Neuronal stem cell (in vitro differentiated cells): ENCODE measurements at regions not wholly inside any gene's neighbourhood (a gene's known extent, or its start where the extent isn't known, plus 50 kb on each side); places are given as distances from the start of the nearest gene placed in this dataset.

Experiments
- DNase-seq: peaks from one replicate; pipeline ENCODE4 v3.0.0-alpha.2; 2013; ENCODE audit warnings: low spot score
- H2AFZ ChIP-seq: one replicate; pipeline ENCODE4 v1.6.1; 2013; ENCODE audit warnings: mild to moderate bottlenecking, low read length, inconsistent platforms
- H2AK5ac ChIP-seq: 2 replicates; pipeline ENCODE4 v1.6.1; 2013; ENCODE audit warnings: low read depth, mild to moderate bottlenecking, inconsistent platforms, low read length, moderate library complexity, mixed read lengths
- H2BK120ac ChIP-seq: 2 replicates; pipeline ENCODE4 v1.6.1; 2013; ENCODE audit warnings: low read depth, mild to moderate bottlenecking, inconsistent platforms, low read length, moderate library complexity, mixed read lengths
- H2BK12ac ChIP-seq: one replicate; pipeline ENCODE4 v1.6.1; 2013; ENCODE audit warnings: low read length, inconsistent platforms
- H2BK15ac ChIP-seq: 2 replicates; pipeline ENCODE4 v1.6.1; 2013; ENCODE audit warnings: mild to moderate bottlenecking, low read length, inconsistent platforms, mixed read lengths
- H2BK5ac ChIP-seq: one replicate; pipeline ENCODE4 v1.6.1; 2013; ENCODE audit warnings: inconsistent platforms, mild to moderate bottlenecking, low read length, moderate library complexity
- H3K14ac ChIP-seq: one replicate; pipeline ENCODE4 v1.6.1; 2013; ENCODE audit warnings: low read length, inconsistent platforms
- H3K18ac ChIP-seq: 2 replicates; pipeline ENCODE4 v1.6.1; 2013; ENCODE audit warnings: low read length, inconsistent platforms
- H3K23ac ChIP-seq: 2 replicates; pipeline ENCODE4 v1.6.1; 2013; ENCODE audit warnings: low read depth, mild to moderate bottlenecking, mixed read lengths, low read length, inconsistent platforms; ENCODE audit not compliant: poor library complexity
- H3K27ac ChIP-seq: replicated peaks from 3 replicates; pipeline ENCODE4 v1.5.1; 2013; ENCODE audit warnings: low read length, inconsistent platforms
- H3K27me3 ChIP-seq, 3 experiments: 2 replicates each; pipeline ENCODE4 v1.6.1; 2013; ENCODE audit warnings: low read length in 3 of 3, mild to moderate bottlenecking in 2 of 3, inconsistent platforms in 1 of 3, low read depth in 1 of 3, mixed read lengths in 1 of 3, moderate library complexity in 1 of 3; ENCODE audit not compliant: control insufficient read depth in 3 of 3, insufficient read depth in 3 of 3
- H3K36me3 ChIP-seq, 2 donors: replicated peaks in 1 of 2; 2 replicates each; pipeline ENCODE4 v1.6.1; 2013; ENCODE audit warnings: low read length in 2 of 2; ENCODE audit not compliant: control insufficient read depth in 2 of 2, insufficient read depth in 2 of 2
- H3K4ac ChIP-seq: 2 replicates; pipeline ENCODE4 v1.6.1; 2013; ENCODE audit warnings: inconsistent platforms, mild to moderate bottlenecking, low read length, moderate library complexity
- H3K4me1 ChIP-seq, 2 donors: 1 replicate in 1 of 2; 2 replicates in 1 of 2; pipeline ENCODE4 v1.6.1; 2013; ENCODE audit warnings: low read length in 2 of 2, low read depth in 1 of 2; ENCODE audit not compliant: control insufficient read depth in 2 of 2, insufficient read depth in 1 of 2
- H3K4me2 ChIP-seq: one replicate; pipeline ENCODE4 v1.6.1; 2013; ENCODE audit warnings: mild to moderate bottlenecking, low read length, inconsistent platforms; ENCODE audit not compliant: insufficient read depth, poor library complexity, severe bottlenecking
- H3K4me3 ChIP-seq, 2 donors: 2 replicates each; pipeline ENCODE4 v1.5.1; 2013; ENCODE audit warnings: low read length in 2 of 2, mild to moderate bottlenecking in 2 of 2, inconsistent platforms in 1 of 2, moderate library complexity in 1 of 2
- H3K79me1 ChIP-seq: one replicate; pipeline ENCODE4 v1.6.1; 2013; ENCODE audit warnings: low read depth, mild to moderate bottlenecking, inconsistent platforms, low read length, moderate library complexity
- H3K9ac ChIP-seq: one replicate; pipeline ENCODE4 v1.6.1; 2013; ENCODE audit warnings: mild to moderate bottlenecking, low read depth, low read length, inconsistent platforms; ENCODE audit not compliant: poor library complexity
- H3K9me3 ChIP-seq, 2 donors: replicated peaks in 1 of 2; 2 replicates each; pipeline versions ENCODE3 to v1.6.1; 2013; ENCODE audit warnings: low read length in 2 of 2, mild to moderate bottlenecking in 2 of 2, inconsistent platforms in 1 of 2, low read depth in 1 of 2, mixed read lengths in 1 of 2, moderate library complexity in 1 of 2; ENCODE audit not compliant: control insufficient read depth in 2 of 2, insufficient read depth in 1 of 2
- H4K8ac ChIP-seq: one replicate; pipeline ENCODE4 v1.6.1; 2013; ENCODE audit warnings: low read depth, mild to moderate bottlenecking, inconsistent platforms, low read length, moderate library complexity
- H4K91ac ChIP-seq: one replicate; pipeline ENCODE4 v1.6.1; 2013; ENCODE audit warnings: low read length, low read depth, mild to moderate bottlenecking, inconsistent platforms; ENCODE audit not compliant: poor library complexity
- WGBS, 2 donors: extraction: QIAGEN DNeasy Blood & Tissue Kit; methylation state at CpG; one replicate each; pipeline ENCODE4 v1.1.7; 2013; ENCODE audit warnings: missing lambda C conversion rate in 2 of 2, mixed read lengths in 1 of 2; ENCODE audit not compliant: insufficient read length in 2 of 2, insufficient replicate concordance in 1 of 2; ENCODE audit errors: extremely low coverage in 2 of 2; 5-methylcytosine and 5-hydroxymethylcytosine counted together

GRCh38 chr2:6103372-6103771 lies 411.2 kb downstream of the SOX11 start:
- H3K14ac ChIP-seq: no peak overlapping the region
- no peak overlapping the region for H3K4me3 ChIP-seq
- no peak overlapping the region for H3K27ac ChIP-seq
- no peak overlapping the region for H3K4ac ChIP-seq
- H2BK15ac ChIP-seq: no peak overlapping the region
- H2BK12ac ChIP-seq: no peak overlapping the region
- H3K4me2 ChIP-seq: no peak overlapping the region
- H4K8ac ChIP-seq: no peak overlapping the region
- H3K36me3 ChIP-seq: no peaks in the 10 kb centered on the region
- no peak overlapping the region for H2BK5ac ChIP-seq
- no peak overlapping the region for H4K91ac ChIP-seq
- no peak overlapping the region for H2AK5ac ChIP-seq
- H3K18ac ChIP-seq: no peak overlapping the region
- no peak overlapping the region for H3K23ac ChIP-seq
- no peak overlapping the region for H3K9ac ChIP-seq
- no peaks in the 10 kb centered on the region for H3K9me3 ChIP-seq
- WGBS, 2 donors: no CpG with 5 or more reads among the region's 3 CpGs
- H3K79me1 ChIP-seq: no peaks in the 10 kb centered on the region
- DNase-seq: no peak
- H2BK120ac ChIP-seq: no peak overlapping the region
- no peak overlapping the region for H2AFZ ChIP-seq
- H3K4me1 ChIP-seq: no peaks in the 10 kb centered on the region
- no peaks in the 10 kb centered on the region for H3K27me3 ChIP-seq

- Histone ChIP-seq H2AK5ac (peak overlapping the region; percentile 63), H3K4ac (no peak overlapping the region), H2BK15ac (no peak overlapping the region), H2BK5ac (no peak overlapping the region), H3K4me3 (no peak overlapping the region), H4K8ac (no peak overlapping the region), H3K79me1 (no peaks in the 10 kb centered on the region), H2AFZ (peak overlapping the region; percentile 30), H3K36me3 (no peaks in the 10 kb centered on the region), H3K9ac (no peak overlapping the region), H3K9me3 (no peaks in the 10 kb centered on the region), H3K4me2 (no peak overlapping the region), H3K18ac (peak overlapping the region; percentile 20), H3K27ac (no peak overlapping the region), H3K23ac (no peak overlapping the region), H3K4me1 (no peaks in the 10 kb centered on the region), H4K91ac (no peak overlapping the region), H2BK12ac (peak overlapping the region; percentile 28), H3K14ac (no peak overlapping the region), H2BK120ac (no peak overlapping the region), H3K27me3 (no peaks in the 10 kb centered on the region)
- no CpG with 5 or more reads among the region's 3 CpGs for WGBS, 2 donors
- DNase-seq: no peak
These were observed 411.8 kb downstream of the SOX11 start for GRCh38 chr2:6103949-6104348.

- no peak overlapping the region for H3K14ac ChIP-seq
- no peak overlapping the region for H3K4ac ChIP-seq
- no peak overlapping the region for H4K8ac ChIP-seq
- no peak overlapping the region for H2BK5ac ChIP-seq
- H3K4me3 ChIP-seq: no peak overlapping the region
- no peak overlapping the region for H4K91ac ChIP-seq
- peaks cover 0 to 3% of the 10 kb centered on the region in 2 donors for H3K4me1 ChIP-seq
- H2AFZ ChIP-seq: no peak overlapping the region
- no peak overlapping the region for H2BK15ac ChIP-seq
- WGBS, 2 donors: no CpG with 5 or more reads among the region's 4 CpGs
- H3K27me3 ChIP-seq: no peaks in the 10 kb centered on the region
- no peak overlapping the region for H3K18ac ChIP-seq
- no peak overlapping the region for H3K23ac ChIP-seq
- H2BK12ac ChIP-seq: no peak overlapping the region
- no peak overlapping the region for H3K27ac ChIP-seq
- no peak overlapping the region for H3K9ac ChIP-seq
- no peak overlapping the region for H2AK5ac ChIP-seq
- no peaks in the 10 kb centered on the region for H3K36me3 ChIP-seq
- H3K9me3 ChIP-seq: no peaks in the 10 kb centered on the region
- H2BK120ac ChIP-seq: no peak overlapping the region
- H3K4me2 ChIP-seq: no peak overlapping the region
- DNase-seq: no peak
- H3K79me1 ChIP-seq: no peaks in the 10 kb centered on the region
These were observed 415.1 kb downstream of the SOX11 start for GRCh38 chr2:6107290-6107689.

- DNase-seq: no peak
- H2AFZ ChIP-seq: no peak overlapping the region
- H3K9ac ChIP-seq: no peak overlapping the region
- H2BK15ac ChIP-seq: no peak overlapping the region
- H3K27me3 ChIP-seq: no peaks in the 10 kb centered on the region
- peaks cover 8 to 12% of the 10 kb centered on the region in 2 donors for H3K4me1 ChIP-seq
- no peak overlapping the region for H2BK120ac ChIP-seq
- no peak overlapping the region for H4K8ac ChIP-seq
- H3K18ac ChIP-seq: no peak overlapping the region
- H3K23ac ChIP-seq: no peak overlapping the region
- no peak overlapping the region for H4K91ac ChIP-seq
- no peaks in the 10 kb centered on the region for H3K79me1 ChIP-seq
- no peak overlapping the region for H2AK5ac ChIP-seq
- H3K4me3 ChIP-seq: no peak overlapping the region
- no peak overlapping the region for H2BK12ac ChIP-seq
- no peaks in the 10 kb centered on the region for H3K9me3 ChIP-seq
- H3K14ac ChIP-seq: no peak overlapping the region
- H3K27ac ChIP-seq: no peak overlapping the region
- H3K4ac ChIP-seq: no peak overlapping the region
- WGBS, 2 donors: no CpG with 5 or more reads among the region's 1 CpG
- H2BK5ac ChIP-seq: no peak overlapping the region
- no peak overlapping the region for H3K4me2 ChIP-seq
- H3K36me3 ChIP-seq: no peaks in the 10 kb centered on the region
These were observed 417.6 kb downstream of the SOX11 start for GRCh38 chr2:6109831-6110230.
